Iris pigment epithelial cell (primary cell): ENCODE measurements at regions not wholly inside any gene's neighbourhood (a gene's known extent, or its start where the extent isn't known, plus 50 kb on each side); places are given as distances from the start of the nearest gene placed in this dataset.
A peak's percentile ranks its signal among the peaks of the same experiment; 100 is the strongest.
"Not testable (repeated sequence)": the region's sequence is repeated elsewhere in the genome, so short reads cannot be mapped to it uniquely, and the experiment has no call there.

ENCODE experiments used
- DNase-seq: peaks from one replicate; pipeline ENCODE4 v3.0.0-alpha.2; 2011; ENCODE audit warnings: low read depth

DNA sequence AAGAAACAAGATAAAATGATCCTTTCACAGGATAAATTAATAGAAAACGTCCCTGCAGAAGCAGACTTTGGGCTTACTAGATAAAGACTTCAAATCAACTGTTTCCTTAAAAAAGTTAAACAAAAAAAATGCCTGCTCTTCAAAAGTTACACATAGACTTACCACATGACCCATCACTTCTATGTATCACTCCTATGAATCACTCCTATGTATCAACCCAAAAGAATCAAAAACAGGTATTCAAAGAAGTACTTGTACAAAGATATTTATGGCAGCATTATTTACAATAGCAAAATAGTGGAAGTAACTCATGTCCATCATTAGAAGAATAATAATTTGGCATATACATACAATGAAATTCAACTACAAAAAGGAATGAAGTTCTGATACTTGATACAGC, 56.3 kb upstream of the PRDM9 start:
- peak; percentile 40 for DNase-seq

DNA sequence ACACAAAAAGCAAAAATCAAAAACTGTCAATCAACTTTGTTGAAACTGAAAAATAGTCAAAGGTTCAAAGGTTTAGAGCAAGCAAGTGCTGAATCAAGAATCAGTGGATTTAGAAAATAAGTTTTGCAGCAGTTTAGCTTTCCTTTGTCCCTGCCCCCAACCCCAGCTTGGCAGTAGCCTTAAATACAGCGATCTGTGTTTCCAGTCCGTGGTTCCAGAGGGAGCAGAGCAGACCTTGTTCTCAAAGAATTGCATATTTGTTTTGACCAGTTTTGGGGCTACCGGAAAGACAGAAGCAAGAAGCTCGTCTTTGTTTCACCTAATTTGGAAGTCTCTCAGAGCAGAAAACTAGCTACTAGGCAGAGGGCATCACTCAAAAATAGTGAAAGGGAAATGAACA, 57.2 kb upstream of the PRDM9 start:
- no peak for DNase-seq

DNA sequence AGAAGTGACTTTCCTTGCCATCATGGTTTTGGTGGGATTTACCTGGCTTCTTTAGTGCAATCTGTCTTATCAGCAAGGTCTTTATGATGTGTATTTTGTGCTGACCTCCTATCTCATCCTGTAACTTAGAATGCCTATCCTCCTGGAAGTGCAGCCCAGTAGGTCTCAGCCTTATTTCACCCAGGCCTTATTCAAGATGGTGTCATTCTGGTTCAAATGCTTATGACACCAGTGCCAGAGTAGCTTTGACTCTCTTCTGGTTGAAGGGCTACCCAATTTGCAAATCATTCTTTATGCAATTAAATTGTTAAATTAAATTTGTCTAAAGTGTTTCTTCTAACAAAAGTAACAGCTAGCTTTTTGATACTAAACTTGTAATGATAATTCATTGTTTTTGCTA, 58.8 kb upstream of the PRDM9 start:
- DNase-seq: no peak

DNA sequence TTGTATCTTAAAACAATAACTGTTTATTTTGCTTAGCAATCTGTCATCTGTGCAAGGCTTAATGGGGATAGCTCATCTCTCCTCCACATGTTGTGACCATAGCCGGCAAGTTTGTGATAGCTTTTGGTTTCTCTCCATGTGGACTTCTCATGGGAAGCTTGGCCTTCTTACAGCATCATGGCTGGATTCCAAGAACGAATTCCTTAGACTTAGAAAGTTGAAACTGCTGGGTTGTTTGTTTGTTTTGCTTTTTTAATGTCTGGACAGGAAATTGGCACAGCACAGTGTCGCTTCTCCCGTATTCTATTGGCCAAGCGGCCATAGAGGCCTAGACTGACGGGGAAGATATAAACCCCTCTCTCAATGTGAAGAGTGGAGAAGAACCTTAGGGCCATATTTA, 61.0 kb upstream of the PRDM9 start:
- peak; percentile 86 for DNase-seq

DNA sequence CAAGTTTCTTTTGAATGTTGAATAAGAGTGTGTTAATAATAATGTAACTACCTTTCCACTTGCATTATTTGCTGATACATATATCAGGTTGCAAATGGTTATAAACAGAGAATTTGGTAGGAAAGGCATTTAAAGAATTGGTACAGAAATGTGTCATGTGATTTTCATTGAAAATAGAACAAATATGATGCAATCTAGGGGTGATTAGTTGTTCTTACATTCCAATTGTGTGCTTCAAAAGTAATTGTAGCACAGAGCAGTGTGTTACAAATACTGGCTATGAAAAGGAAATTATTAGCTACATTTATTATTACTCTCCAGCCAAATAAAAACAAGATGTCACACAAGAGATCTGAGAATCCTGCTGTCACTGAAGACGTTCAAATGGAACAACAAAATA, 61.8 kb upstream of the PRDM9 start:
- peak; percentile 71 for DNase-seq

DNA sequence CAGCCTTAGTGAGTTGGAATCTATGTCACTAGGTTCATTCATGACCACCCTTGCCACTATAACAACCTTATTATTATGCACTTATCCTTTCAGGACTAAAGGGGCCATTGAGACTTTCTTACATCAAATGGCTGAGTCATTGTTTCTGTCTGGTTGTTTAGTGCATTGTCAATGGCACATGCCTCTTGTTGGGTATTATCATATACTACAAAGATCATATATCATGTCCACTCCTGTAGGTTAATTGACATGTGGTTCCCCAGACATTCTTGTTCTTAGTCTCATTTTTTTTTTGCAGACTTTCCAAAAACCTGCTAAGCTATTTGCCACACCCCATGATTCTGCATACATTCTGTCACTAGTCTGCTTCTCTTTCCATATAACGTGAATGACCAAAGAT, 66.7 kb upstream of the PRDM9 start:
- no peak for DNase-seq

DNA sequence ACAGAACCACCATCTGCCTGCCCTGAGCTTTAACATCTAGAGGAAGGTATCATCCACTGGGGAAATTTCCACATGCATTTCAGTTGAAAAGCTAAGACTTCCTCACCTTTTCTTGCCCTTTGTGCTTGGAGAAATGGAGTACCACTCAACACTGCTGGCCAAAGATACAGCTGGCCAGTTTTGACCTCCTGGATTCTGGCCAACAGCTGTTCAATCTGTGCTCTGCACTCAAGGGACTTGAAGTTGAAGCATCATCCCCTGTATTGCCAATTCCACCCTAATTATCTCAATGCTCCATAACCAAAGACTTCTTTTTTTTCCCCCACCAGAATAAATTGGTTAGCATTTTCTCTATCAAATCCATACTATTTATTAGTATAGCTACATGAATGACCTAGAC, 70.4 kb upstream of the PRDM9 start:
- DNase-seq: no peak

DNA sequence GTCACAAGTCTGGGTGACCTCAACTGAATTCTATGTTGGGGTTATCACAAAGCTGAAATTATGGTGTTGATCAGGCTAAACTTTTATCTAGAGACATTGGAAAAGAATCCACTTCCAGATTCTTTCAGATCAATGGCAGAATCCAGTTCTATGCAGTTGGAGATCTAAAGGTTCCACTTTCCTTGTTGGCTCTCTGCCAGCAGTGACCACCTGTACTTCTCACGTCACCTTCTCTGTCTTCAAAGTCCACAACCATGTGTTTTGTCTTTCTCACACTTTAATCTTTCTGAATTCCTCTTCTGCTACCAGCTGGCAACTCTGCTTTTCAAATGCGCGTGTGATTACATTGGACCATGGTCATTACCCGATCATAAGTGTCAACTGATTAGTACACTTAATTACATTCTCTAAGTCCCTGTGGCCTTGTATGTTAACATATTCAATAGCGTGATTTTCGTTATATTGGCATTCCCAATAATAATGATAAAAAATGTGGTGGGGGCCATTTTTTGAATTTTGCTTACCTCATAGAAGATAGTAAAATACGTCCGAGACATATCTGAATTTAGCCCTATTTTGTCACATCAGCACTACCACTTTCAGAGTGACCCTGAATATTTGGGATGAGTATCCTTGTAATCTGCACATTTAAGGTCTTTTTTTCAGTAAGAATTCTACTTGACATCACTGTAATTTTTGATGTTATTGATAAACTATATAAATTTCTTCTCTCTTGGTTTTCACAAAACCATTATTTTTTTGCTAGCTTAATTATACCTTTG, 73.7 kb upstream of the PRDM9 start:
- DNase-seq: no peak

DNA sequence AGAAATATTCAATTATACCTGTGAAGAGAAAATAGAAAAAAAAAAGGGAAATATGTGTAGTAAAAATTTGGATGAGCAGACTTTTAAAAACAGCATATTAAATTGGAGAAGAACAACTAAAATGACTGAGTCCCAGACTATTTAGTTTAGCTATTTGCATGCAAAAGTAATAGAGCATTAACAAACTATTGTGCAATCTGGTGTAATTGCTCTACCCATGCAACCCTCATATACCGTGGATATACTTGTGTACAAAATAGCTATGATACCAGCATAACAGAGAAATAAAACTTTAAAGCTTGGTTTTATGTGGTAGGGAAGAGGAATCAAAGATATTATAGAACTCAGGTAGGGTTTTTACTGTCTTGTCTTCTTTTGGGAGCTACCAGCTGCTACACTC, 78.7 kb upstream of the PRDM9 start:
- DNase-seq: no peak

DNA sequence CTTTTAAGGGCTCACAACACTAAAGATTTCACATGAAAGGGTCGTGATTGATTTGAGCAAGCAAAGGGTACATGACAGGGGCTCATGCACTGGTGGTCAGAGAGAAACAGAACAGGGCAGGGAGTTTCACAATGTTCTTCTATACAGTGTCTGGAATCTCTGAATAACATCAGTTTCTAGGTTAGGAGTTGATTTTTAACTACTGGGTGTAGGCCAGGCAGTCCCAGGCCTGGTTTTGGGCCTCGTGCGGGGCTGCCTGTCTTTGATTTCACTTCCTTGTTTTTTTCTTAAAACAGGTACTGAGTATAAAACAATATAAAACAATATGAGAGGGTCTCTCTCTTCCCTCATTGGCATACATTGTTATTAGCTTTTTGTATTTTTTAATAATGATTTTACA, 87.2 kb upstream of the PRDM9 start:
- DNase-seq: not testable (repeated sequence)

DNA sequence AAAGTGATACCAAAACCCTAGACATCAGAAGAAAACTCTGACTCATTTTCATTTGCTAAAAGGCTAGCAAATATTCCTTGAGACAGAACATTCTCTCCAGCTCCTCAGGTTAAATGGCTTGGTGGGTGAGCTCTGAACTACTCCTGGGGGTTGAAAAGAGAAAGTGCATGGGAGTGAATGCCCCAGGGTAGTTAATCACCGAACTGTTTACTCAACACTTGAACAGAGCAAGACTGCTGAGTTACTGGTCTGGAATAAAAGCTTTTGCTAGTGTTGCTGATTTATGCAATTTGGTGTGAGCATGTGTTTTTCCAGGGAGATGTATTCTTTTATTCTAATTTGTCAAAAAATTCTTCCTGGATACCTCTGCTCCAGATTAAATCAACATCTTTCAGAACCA, 88.3 kb upstream of the PRDM9 start:
- peak; percentile 20 for DNase-seq

DNA sequence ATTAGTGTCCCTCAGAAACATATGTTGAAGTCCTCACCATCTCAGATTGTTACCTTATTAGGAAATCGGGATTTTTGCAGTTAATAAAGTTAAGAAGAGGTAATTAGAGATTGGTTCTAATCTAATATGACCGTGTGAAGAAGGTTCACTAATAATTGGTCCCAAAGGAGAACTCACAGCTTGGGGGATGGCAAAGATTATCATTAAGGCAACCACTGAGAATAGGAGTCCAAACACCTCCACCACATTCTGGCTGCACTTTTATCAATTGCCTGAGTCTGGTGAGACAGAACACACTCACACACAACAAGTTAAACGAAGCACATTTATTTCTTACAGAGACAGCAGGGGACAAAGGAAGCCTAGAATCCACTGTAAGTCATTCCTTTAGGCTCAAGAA, 94.9 kb upstream of the PRDM9 start:
- DNase-seq: no peak

DNA sequence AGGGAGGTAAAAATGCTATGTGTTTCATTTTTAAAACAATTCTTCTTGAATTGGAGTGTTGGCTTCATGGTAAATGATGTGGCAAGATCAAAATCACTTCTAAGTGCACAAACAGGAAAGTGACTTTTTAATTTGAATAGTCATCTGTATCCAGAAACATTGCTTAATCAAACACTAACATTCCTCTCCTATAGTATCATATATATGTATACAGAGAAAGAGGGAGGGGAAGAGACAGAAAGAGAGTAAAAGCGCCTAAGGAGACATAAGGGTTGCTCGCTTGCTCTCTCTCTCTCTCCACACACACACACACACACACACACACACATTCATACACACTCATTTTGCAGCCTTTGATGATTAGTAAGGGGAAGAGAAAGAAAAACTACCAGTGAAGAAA, 95.4 kb upstream of the PRDM9 start:
- peak; percentile 26 for DNase-seq

DNA sequence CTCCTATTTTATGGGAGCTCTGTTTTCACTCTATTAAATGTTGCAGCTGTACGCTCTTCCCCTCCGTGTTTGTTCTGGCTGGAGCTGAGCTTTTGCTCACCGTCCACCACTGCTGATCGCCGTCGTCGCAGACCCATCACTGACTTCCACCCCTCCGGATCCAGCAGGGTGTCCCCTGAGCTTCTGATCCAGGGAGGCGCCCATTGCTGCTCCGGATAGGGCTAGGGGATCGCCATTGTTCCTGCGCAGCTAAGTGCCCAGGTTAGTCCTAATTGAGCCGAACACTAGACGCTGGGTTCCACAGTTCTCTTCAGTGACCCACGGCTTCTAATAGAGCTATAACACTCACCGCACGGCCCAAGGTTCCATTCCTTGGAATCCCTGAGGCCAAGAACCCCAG, 96.2 kb upstream of the PRDM9 start:
- DNase-seq: no peak

DNA sequence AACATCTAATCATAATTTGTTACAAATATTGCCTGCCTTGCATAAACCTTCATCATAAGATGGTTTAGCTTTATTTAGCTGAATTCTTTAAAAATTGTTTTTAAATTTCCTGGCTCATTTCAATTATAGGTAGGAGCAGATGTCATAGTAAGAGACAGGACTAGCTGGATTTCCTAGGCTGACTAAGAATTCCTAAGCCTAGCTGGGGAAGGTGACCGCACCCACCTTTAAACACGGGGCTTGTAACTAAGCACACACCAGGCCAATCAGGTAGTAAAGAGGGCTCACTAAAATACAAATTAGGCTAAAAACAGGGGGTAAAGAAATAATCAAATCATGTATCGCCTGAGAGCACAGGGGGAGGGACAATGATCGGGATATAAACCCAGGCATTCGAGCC, 96.6 kb upstream of the PRDM9 start:
- DNase-seq: not testable (repeated sequence)

DNA sequence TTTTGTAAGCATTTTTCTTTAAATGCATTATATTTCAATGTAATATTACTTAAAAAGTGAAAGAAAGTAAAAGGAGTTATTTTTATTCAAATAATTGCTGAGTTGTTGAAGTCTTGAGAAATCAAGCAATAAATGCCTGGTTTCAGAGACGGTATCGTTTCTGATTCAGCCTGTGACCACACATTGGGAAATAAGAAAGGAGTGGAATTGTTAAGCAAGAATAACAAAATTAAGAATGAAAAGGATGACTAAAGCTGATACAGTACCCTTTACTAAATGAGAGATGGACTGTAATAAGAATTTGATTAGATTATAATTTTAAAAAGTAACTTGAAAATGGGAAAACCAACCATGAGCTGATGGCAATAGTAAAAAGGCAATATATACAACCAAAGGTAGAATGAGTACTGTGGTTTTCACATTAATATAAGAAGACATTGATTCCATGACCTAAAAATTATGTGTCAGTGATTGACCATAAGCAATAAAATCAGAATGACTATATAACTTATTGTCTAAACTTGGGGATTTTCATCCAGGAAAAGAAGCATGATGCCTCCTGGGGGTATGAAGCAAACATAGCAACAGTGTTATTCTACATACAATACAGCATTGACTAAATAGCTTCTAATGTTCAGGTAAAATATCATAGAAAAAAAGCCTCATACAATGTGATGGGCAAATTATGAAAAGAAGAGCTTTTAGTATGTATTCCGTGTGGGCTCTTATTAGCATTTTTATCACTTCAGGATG, 101.9 kb upstream of the PRDM9 start:
- DNase-seq: peak; percentile 29

DNA sequence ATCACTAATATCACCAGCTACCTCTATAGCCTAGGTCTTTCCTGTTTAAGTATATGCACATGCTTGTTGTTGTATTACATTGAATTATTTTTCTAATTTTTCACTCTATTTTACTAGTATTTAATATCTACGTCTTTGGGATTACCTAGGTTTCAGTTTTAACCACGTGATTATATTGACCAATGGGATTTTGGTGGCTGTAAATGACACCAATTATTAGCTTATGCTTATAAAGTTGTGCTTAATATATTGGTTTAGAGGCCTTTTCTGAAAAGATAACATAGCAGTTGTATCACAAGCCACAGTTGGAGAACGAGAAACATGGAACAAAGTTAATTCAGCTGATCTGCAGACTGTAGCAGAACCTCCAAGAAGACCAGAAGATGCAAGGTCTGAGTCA, 104.8 kb upstream of the PRDM9 start:
- DNase-seq: no peak

DNA sequence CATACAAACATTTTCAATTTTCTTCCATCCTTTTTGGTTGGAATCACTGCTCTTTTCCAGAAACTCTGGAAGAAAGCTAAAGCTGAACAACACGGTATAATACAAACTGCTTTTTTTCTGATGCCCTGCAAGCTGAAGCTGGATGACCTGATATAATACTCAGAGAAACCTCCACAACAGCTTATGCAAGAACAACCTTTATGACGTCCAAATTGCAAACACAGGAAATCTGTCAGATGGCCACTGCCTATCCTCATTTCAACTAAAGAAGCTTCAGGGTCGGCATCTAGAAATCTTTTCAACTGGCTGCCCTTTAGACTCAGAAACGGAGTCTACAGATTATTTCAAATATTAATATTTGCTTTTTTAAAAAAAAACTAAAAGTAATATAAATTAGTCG, 106.5 kb upstream of the PRDM9 start:
- no peak for DNase-seq

DNA sequence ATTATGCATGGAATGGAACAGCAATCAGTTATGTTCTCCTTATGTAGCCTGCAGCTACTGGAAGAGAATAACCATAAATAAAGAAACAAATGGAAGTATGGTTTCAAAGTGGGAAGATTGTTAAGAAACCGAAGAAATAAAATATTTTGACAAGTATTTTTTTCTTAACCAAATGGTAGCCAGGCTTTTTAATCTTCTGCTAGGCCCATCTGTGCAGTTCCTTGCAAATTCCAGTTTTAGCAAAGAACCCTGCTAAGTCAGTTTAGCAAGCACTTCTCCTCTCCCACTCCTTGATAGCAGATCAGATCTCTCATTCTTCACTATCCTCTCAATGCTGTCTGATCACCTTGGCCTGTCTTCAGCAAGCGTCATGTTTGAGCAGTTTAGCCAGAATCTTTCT, 111.1 kb upstream of the PRDM9 start:
- no peak for DNase-seq

DNA sequence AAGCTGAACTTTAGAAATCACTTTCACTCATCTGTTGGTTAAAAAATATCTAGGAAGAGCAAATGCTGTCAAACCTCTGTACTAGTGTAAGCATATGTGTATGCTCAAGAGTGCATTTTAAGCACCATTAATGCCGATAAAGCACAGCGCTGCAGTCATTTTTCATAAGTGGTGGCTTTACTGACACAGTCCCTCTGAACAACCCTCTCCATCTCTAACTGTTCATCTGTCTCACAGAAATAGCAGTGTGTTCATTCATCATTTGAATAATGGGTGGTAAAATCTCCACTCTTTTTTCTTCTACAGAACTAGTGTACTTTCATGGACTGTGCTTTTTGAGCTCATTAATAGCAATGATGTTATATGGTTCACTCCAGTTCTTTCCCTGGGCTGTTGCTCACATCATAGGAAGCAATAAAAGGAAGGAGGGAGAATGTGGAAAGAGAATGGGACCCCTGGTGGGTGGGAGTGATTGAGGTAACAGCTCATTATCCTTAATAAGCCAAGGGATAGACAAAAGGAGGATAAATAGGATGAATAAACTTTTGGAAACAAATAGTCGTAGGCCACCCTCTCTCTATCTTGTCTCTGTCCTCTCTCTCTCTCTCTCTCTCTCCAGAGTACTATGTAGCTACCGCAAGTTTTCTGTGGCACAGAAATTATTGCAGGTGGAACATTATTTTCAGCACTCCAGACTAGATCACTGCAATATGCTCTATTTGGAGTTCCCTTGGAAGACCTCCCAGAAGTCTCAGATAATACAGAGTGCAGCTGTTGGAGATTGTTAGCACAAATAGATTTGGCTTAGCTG, 117.9 kb upstream of the PRDM9 start:
- no peak for DNase-seq

DNA sequence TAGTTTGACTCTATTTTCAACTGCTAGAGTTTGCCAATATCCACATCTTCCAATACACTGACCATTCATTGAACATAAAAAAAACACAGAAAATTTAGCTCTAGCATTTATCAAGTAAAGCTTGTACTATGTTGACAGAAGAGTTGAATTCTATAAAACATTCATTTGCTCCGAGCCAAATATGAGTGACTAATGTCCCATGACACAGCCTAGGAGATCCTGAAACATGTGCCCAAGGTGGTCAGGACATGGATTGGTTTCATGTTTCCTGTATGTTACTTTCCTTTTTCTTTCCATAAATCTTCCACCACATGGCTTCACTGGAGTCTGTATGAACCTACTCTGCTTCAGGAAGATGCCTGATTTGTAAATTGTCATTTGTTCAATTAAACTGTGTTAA, 122.4 kb upstream of the PRDM9 start:
- DNase-seq: no peak

DNA sequence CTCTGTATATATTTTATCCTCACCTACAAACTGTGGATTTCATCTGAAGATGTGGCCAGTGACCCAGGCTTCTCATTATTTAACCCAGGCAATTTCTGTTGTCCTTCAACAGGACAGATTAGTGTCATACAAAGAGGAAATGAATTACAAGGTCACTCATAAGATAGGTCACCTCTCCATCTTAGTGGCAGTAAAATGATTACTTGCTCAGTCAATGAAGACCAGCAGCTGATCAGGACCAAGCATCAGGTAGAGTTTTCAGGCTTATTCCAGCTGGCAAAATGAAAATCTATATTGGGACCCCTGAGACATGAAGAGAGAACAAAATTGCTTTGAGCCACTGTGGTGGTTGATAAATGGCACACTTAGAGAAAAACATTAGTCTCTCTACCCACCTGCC, 135.2 kb upstream of the PRDM9 start:
- DNase-seq: no peak

DNA sequence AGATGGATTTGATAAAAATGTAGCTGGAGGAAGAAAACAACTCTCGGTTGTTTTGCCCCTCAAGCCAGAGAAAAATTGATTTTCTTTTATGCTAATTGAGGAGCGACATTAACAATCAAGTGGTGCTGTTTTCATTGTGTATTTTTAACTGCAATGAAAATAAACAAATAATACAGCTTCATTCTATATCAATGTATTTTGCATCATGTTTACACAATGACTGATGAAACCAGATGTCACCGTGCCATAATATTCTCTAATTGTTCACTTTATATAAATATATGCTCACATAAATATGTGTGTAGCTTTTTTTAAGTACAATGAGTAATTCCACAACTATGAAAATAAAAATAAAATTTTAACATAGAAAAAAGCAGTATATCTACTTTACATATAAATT, 139.0 kb upstream of the PRDM9 start:
- DNase-seq: no peak
